A673 (cell line): ENCODE measurements at regions not wholly inside any gene's neighbourhood (a gene's known extent, or its start where the extent isn't known, plus 50 kb on each side); places are given as distances from the start of the nearest gene placed in this dataset.

Experiments
- BruUV-seq: library from RNA; stranded (reverse); fragments of 400-500 nt; replicated peaks from 2 replicates; lab custom pipeline; 2021; lab: Mats Ljungman, UMichigan
- CTCF ChIA-PET: fragments of 300-600 bp; sonication (Branson Sonifier 250); formaldehyde crosslinking; loops from one replicate; lab custom pipeline; 2022; ENCODE audit warnings: antibody characterized with exemption; lab: Charles Lee
- POLR2A ChIA-PET: fragments of 300-600 bp; sonication (Branson Sonifier 250); formaldehyde crosslinking; loops from one replicate; lab custom pipeline; 2022; ENCODE audit warnings: antibody characterized with exemption; ENCODE audit not compliant: low non-redundant PET; lab: Charles Lee
- DNase-seq: peaks from one replicate; pipeline ENCODE4 v3.0.0-alpha.2; 2015; ENCODE audit warnings: low spot score
- H3K27ac ChIP-seq: fragments of 200-600 bp; sonication (generic); 2 replicates; pipeline ENCODE4 v1.5.1; 2016; ENCODE audit warnings: mixed run types, low read depth, mild to moderate bottlenecking, mixed read lengths, antibody characterized with exemption, low read length; ENCODE audit not compliant: poor library complexity, severe bottlenecking
- H3K27me3 ChIP-seq: fragments of 200-600 bp; sonication (generic); replicated peaks from 2 replicates; pipeline ENCODE4 v1.6.1; 2017; ENCODE audit warnings: mixed run types, low read depth, mild to moderate bottlenecking, mixed read lengths, antibody characterized with exemption, low read length; ENCODE audit not compliant: insufficient read depth, poor library complexity
- H3K36me3 ChIP-seq: fragments of 200-600 bp; sonication (generic); 2 replicates; pipeline ENCODE4 v1.6.1; 2016; ENCODE audit warnings: mixed run types, mild to moderate bottlenecking, mixed read lengths, antibody characterized with exemption, low read length; ENCODE audit not compliant: insufficient read depth, poor library complexity, severe bottlenecking
- H3K4me1 ChIP-seq: fragments of 200-600 bp; sonication (generic); 2 replicates; pipeline ENCODE4 v1.6.1; 2017; ENCODE audit warnings: mixed run types, mild to moderate bottlenecking, mixed read lengths, antibody characterized with exemption, low read length; ENCODE audit not compliant: insufficient read depth, poor library complexity, severe bottlenecking
- H3K4me3 ChIP-seq: fragments of 200-600 bp; sonication (generic); 2 replicates; pipeline ENCODE4 v1.5.1; 2016; ENCODE audit warnings: low read depth, mixed run types, mild to moderate bottlenecking, mixed read lengths, low read length; ENCODE audit not compliant: poor library complexity, severe bottlenecking
- H3K9me3 ChIP-seq: fragments of 200-600 bp; sonication (generic); 2 replicates; pipeline ENCODE4 v1.6.1; 2016; ENCODE audit warnings: mixed run types, low read depth, mild to moderate bottlenecking, mixed read lengths, antibody characterized with exemption, low read length; ENCODE audit not compliant: poor library complexity, severe bottlenecking
- EZH2 ChIP-seq: fragments of 200-600 bp; sonication (generic); IDR thresholded peaks from 2 replicates; pipeline ENCODE4 v1.6.1; 2017; ENCODE audit warnings: borderline replicate concordance, low read depth, mild to moderate bottlenecking, mixed read lengths, antibody characterized with exemption, low read length; ENCODE audit not compliant: poor library complexity, severe bottlenecking
- intact Hi-C: fragments of 100-400 bp; cut with micrococcal nuclease; formaldehyde crosslinking; loops from one replicate; pipeline ENCODE4 v1.10.0; 2022; ENCODE audit not compliant: unreplicated experiment
- TF ChIP-seq, protein P1 (sequence below): fragments of 300-800, 200-600 bp; sonication (generic); conservative IDR thresholded peaks from 2 replicates; pipeline ENCODE4 v1.5.1; 2017; ENCODE audit warnings: low read depth, mild to moderate bottlenecking, antibody characterized with exemption, low read length, moderate library complexity, mixed read lengths

DNA sequence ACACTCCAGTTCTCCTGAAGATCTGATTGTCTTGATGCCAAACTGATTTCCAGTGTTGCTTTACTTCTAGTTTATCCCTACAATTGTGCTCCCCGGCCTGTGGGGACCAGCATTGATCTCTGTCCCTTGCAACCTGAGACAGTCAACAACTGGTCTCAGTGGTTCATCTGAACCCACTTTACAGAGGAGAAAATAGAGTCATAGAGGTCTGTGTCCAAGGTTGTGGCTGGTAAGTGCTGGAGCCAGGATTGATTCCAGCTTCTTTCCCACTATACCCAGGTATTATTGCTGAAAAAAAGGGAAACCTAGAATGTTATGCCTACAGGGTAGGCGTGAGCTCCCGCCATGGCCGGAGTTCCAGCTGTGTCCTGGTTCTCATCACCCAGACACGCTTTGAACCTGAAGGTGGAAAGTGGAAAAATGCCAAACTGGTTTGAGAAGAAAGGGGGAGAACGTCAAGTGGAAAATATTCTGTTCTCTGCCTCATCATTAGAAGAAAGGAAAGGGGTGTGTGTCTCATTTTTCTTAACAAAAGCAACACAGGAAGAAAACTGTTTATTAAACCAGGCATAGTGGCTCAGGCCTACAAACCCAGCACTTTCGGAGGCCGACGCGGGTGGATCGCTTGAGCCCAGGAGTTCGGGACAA, 60.7 kb upstream of the ITPKB start:
- Histone ChIP-seq H3K36me3 (no peaks in the 10 kb centered on the region), H3K27me3 (no peaks in the 10 kb centered on the region), H3K27ac (no peak overlapping the region), H3K4me1 (no peaks in the 10 kb centered on the region), H3K4me3 (no peak overlapping the region), H3K9me3 (no peaks in the 10 kb centered on the region)
- ChIA-PET POLR2A (no interaction called here), CTCF (no interaction called here)
- no TSS peak for BruUV-seq
- no peak for TF ChIP-seq EZH2
- TF ChIP-seq, protein P1, sequence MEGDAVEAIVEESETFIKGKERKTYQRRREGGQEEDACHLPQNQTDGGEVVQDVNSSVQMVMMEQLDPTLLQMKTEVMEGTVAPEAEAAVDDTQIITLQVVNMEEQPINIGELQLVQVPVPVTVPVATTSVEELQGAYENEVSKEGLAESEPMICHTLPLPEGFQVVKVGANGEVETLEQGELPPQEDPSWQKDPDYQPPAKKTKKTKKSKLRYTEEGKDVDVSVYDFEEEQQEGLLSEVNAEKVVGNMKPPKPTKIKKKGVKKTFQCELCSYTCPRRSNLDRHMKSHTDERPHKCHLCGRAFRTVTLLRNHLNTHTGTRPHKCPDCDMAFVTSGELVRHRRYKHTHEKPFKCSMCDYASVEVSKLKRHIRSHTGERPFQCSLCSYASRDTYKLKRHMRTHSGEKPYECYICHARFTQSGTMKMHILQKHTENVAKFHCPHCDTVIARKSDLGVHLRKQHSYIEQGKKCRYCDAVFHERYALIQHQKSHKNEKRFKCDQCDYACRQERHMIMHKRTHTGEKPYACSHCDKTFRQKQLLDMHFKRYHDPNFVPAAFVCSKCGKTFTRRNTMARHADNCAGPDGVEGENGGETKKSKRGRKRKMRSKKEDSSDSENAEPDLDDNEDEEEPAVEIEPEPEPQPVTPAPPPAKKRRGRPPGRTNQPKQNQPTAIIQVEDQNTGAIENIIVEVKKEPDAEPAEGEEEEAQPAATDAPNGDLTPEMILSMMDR = no peak
- DNase-seq = no peak
- intact Hi-C loops = no loop called here

- H3K9me3 ChIP-seq = no peaks in the 10 kb centered on the region
- POLR2A ChIA-PET = no interaction called here
- H3K27ac ChIP-seq = no peak overlapping the region
- no peak overlapping the region for H3K4me3 ChIP-seq
- no peak for DNase-seq
- CTCF ChIA-PET = no interaction called here
- H3K27me3 ChIP-seq = no peaks in the 10 kb centered on the region
- intact Hi-C loops = no loop called here
- TF ChIP-seq EZH2 = no peak
- TF ChIP-seq, protein P1 = no peak
- BruUV-seq = no TSS peak
- no peaks in the 10 kb centered on the region for H3K4me1 ChIP-seq
- no peaks in the 10 kb centered on the region for H3K36me3 ChIP-seq
These were observed 59.6 kb upstream of the ITPKB start for GRCh38 chr1:226798427-226799411.

- Histone ChIP-seq H3K4me3 (no peak overlapping the region), H3K27ac (no peak overlapping the region), H3K9me3 (no peaks in the 10 kb centered on the region), H3K4me1 (no peaks in the 10 kb centered on the region), H3K36me3 (no peaks in the 10 kb centered on the region), H3K27me3 (no peaks in the 10 kb centered on the region)
- ChIA-PET POLR2A (no interaction called here), CTCF (no interaction called here)
- TF ChIP-seq, protein P1 = no peak
- TF ChIP-seq EZH2 = no peak
- DNase-seq = no peak
- intact Hi-C loops = no loop called here
- no TSS peak for BruUV-seq
These were observed 58.1 kb upstream of the ITPKB start for GRCh38 chr1:226797151-226797550.
